ENCODE measurements at regions not wholly inside any gene's neighbourhood (a gene's known extent, or its start where the extent isn't known, plus 50 kb on each side); places are given as distances from the start of the nearest gene placed in this dataset.

GRCh38 chrX:54633641-54634040 lies 103.6 kb downstream of the GNL3L start:
- TF ChIP-seq, protein P1, sequence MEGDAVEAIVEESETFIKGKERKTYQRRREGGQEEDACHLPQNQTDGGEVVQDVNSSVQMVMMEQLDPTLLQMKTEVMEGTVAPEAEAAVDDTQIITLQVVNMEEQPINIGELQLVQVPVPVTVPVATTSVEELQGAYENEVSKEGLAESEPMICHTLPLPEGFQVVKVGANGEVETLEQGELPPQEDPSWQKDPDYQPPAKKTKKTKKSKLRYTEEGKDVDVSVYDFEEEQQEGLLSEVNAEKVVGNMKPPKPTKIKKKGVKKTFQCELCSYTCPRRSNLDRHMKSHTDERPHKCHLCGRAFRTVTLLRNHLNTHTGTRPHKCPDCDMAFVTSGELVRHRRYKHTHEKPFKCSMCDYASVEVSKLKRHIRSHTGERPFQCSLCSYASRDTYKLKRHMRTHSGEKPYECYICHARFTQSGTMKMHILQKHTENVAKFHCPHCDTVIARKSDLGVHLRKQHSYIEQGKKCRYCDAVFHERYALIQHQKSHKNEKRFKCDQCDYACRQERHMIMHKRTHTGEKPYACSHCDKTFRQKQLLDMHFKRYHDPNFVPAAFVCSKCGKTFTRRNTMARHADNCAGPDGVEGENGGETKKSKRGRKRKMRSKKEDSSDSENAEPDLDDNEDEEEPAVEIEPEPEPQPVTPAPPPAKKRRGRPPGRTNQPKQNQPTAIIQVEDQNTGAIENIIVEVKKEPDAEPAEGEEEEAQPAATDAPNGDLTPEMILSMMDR (IDR thresholded peaks at IDR 0.05): no peak
- no peak for TF ChIP-seq POLR2AphosphoS5 (IDR thresholded peaks at IDR 0.05; ENCODE audit: low read depth, low read length)
